WTC11 (cell line): ENCODE measurements at regions not wholly inside any gene's neighbourhood (a gene's known extent, or its start where the extent isn't known, plus 50 kb on each side); places are given as distances from the start of the nearest gene placed in this dataset.

Source experiments
- ATAC-seq: fragments of 200-7000 bp; cut with Tn5 transposase; 2 replicates; pipeline ENCODE4 v1.10.0; 2021; ENCODE audit warnings: mild to moderate bottlenecking, moderate library complexity
- CTCF ChIA-PET: fragments of 300-600 bp; sonication (Branson Sonifier 250); formaldehyde crosslinking; loops from one replicate; lab custom pipeline; 2021; ENCODE audit warnings: antibody characterized with exemption; lab: Charles Lee
- POLR2A ChIA-PET: fragments of 350-600 bp; sonication (Branson Sonifier 250); formaldehyde crosslinking; loops from one replicate; lab custom pipeline; 2021; ENCODE audit warnings: antibody characterized with exemption; lab: Charles Lee
- DNase-seq: peaks from one replicate; pipeline ENCODE4 v3.0.0; 2021; ENCODE audit warnings: low spot score
- H3K27ac Mint-ChIP-seq: 2 replicates; pipeline ENCODE4 v1.8.0; 2021; ENCODE audit warnings: mixed read lengths
- H3K27me3 Mint-ChIP-seq: 2 replicates; pipeline ENCODE4 v1.8.0; 2021; ENCODE audit warnings: low read depth, mild to moderate bottlenecking, moderate library complexity, mixed read lengths
- H3K36me3 Mint-ChIP-seq: 2 replicates; pipeline ENCODE4 v1.8.0; 2021; ENCODE audit warnings: mixed read lengths
- H3K4me1 Mint-ChIP-seq: 2 replicates; pipeline ENCODE4 v1.8.0; 2022; ENCODE audit warnings: mixed read lengths
- H3K4me3 Mint-ChIP-seq: 2 replicates; pipeline ENCODE4 v1.8.0; 2021; ENCODE audit warnings: mild to moderate bottlenecking, moderate library complexity, mixed read lengths
- H3K9me3 Mint-ChIP-seq: 2 replicates; pipeline ENCODE4 v1.8.0; 2021; ENCODE audit warnings: mixed read lengths
- ATF1 ChIP-seq: sonication (generic); formaldehyde crosslinking; IDR thresholded peaks from 2 replicates; pipeline ENCODE4 v1.8.1; 2023; ENCODE audit warnings: mild to moderate bottlenecking, moderate library complexity, missing genetic modification reagents
- CDX4 ChIP-seq: fragments of 250-450 bp; sonication (Bioruptor Pico); IDR thresholded peaks from 2 replicates; pipeline ENCODE4 v1.9.0; 2021; ENCODE audit warnings: moderate library complexity, mild to moderate bottlenecking, inconsistent platforms, borderline replicate concordance
- CREM ChIP-seq: sonication (generic); formaldehyde crosslinking; IDR thresholded peaks from 2 replicates; pipeline ENCODE4 v1.8.1; 2022; ENCODE audit warnings: mild to moderate bottlenecking, missing genetic modification reagents, moderate library complexity
- E2F1 ChIP-seq: sonication (generic); formaldehyde crosslinking; IDR thresholded peaks from 2 replicates; pipeline ENCODE4 v1.8.0; 2022; ENCODE audit warnings: mild to moderate bottlenecking, missing genetic modification reagents
- FOXP1 ChIP-seq: sonication (generic); formaldehyde crosslinking; IDR thresholded peaks from 2 replicates; pipeline ENCODE4 v1.8.0; 2022; ENCODE audit warnings: missing genetic modification reagents, mild to moderate bottlenecking, moderate library complexity, borderline replicate concordance
- GTF2I ChIP-seq: fragments of 250-450 bp; sonication (Bioruptor Pico); conservative IDR thresholded peaks from 2 replicates; pipeline ENCODE4 v1.4.0; 2021; ENCODE audit warnings: mild to moderate bottlenecking
- HMGA2 ChIP-seq: fragments of 250-450 bp; sonication (Bioruptor Pico); IDR thresholded peaks from 2 replicates; pipeline ENCODE4 v1.4.0; 2021; ENCODE audit warnings: mild to moderate bottlenecking, moderate library complexity
- MLX ChIP-seq: sonication (generic); formaldehyde crosslinking; IDR thresholded peaks from 2 replicates; pipeline ENCODE4 v1.8.1; 2023; ENCODE audit warnings: mild to moderate bottlenecking, missing genetic modification reagents, moderate library complexity
- MYBL2 ChIP-seq: sonication (generic); formaldehyde crosslinking; IDR thresholded peaks from 2 replicates; pipeline ENCODE4 v1.8.1; 2023; ENCODE audit warnings: mild to moderate bottlenecking, moderate library complexity, missing genetic modification reagents
- PRDM15 ChIP-seq: sonication (generic); formaldehyde crosslinking; IDR thresholded peaks from 2 replicates; pipeline ENCODE4 v1.8.0; 2022; ENCODE audit warnings: missing genetic modification reagents
- RELA ChIP-seq: sonication (generic); formaldehyde crosslinking; IDR thresholded peaks from 2 replicates; pipeline ENCODE4 v1.8.1; 2022; ENCODE audit warnings: missing genetic modification reagents, mild to moderate bottlenecking, borderline replicate concordance
- RORB ChIP-seq: fragments of 250-450 bp; sonication (Bioruptor Pico); IDR thresholded peaks from 2 replicates; pipeline ENCODE4 v1.9.0; 2021; ENCODE audit warnings: mild to moderate bottlenecking
- TCF7 ChIP-seq: sonication (generic); formaldehyde crosslinking; IDR thresholded peaks from 2 replicates; pipeline ENCODE4 v1.8.0; 2022; ENCODE audit warnings: mild to moderate bottlenecking, low read depth, missing genetic modification reagents, moderate library complexity
- ZNF219 ChIP-seq: sonication (generic); formaldehyde crosslinking; IDR thresholded peaks from 2 replicates; pipeline ENCODE4 v1.8.0; 2023; ENCODE audit warnings: missing genetic modification reagents, mild to moderate bottlenecking, borderline replicate concordance
- ZNF532 ChIP-seq: fragments of 250-450 bp; sonication (Bioruptor Pico); IDR thresholded peaks from 2 replicates; pipeline ENCODE4 v1.9.0; 2021; ENCODE audit warnings: mild to moderate bottlenecking, borderline replicate concordance

- TF ChIP-seq FOXP1 (CRISPR knock-in tag): no peak
- no peak for TF ChIP-seq E2F1 (CRISPR knock-in tag)
- no peak for TF ChIP-seq RORB
- TF ChIP-seq ZNF219 (CRISPR knock-in tag): no peak
- H3K27ac Mint-ChIP-seq: no peak overlapping the region
- no peaks in the 10 kb centered on the region for H3K9me3 Mint-ChIP-seq
- H3K4me1 Mint-ChIP-seq: peaks cover 8% of the 10 kb centered on the region
- H3K36me3 Mint-ChIP-seq: no peaks in the 10 kb centered on the region
- ATAC-seq (no peak), DNase-seq (no peak)
- ChIA-PET CTCF (no interaction called here), POLR2A (no interaction called here)
- H3K27me3 Mint-ChIP-seq: no peaks in the 10 kb centered on the region
- H3K4me3 Mint-ChIP-seq: no peak overlapping the region
Measured at GRCh38 chr2:226137201-226137811, 662.3 kb downstream of the IRS1 start.

GRCh38 chr2:226136739-226137138, 662.9 kb downstream of the IRS1 start:
- Mint-ChIP-seq H3K4me1 (peaks cover 13% of the 10 kb centered on the region), H3K27ac (no peak overlapping the region), H3K9me3 (no peaks in the 10 kb centered on the region), H3K27me3 (no peaks in the 10 kb centered on the region), H3K4me3 (no peak overlapping the region), H3K36me3 (no peaks in the 10 kb centered on the region)
- TF ChIP-seq RELA: no peak
- TF ChIP-seq CREM (CRISPR knock-in tag): no peak
- TF ChIP-seq PRDM15 (CRISPR knock-in tag): no peak
- TF ChIP-seq ATF1 (CRISPR knock-in tag): no peak
- no peak for TF ChIP-seq ZNF532 (CRISPR knock-in tag)
- TF ChIP-seq TCF7 (CRISPR knock-in tag): no peak
- TF ChIP-seq MYBL2: no peak
- no peak for TF ChIP-seq HMGA2 (CRISPR knock-in tag)
- TF ChIP-seq GTF2I (CRISPR knock-in tag): no peak
- no peak for TF ChIP-seq CDX4
- TF ChIP-seq MLX (CRISPR knock-in tag): no peak
- DNase-seq (no peak), ATAC-seq (no peak)
- ChIA-PET POLR2A (no interaction called here), CTCF (no interaction called here)
